Gastroesophageal sphincter (tissue), 3 donors: ENCODE measurements at regions not wholly inside any gene's neighbourhood (a gene's known extent, or its start where the extent isn't known, plus 50 kb on each side); places are given as distances from the start of the nearest gene placed in this dataset.

Source experiments
- POLR2A ChIP-seq, 2 donors: fragments of 450-650 bp; IDR thresholded peaks; one replicate each; pipeline ENCODE4 v1.6.1; 2017; ENCODE audit warnings: antibody characterized with exemption in 2 of 2, mild to moderate bottlenecking in 2 of 2, moderate library complexity in 1 of 2
- POLR2AphosphoS5 ChIP-seq: sonication (generic); formaldehyde crosslinking; IDR thresholded peaks from one replicate; pipeline ENCODE4 v1.6.1; 2017; ENCODE audit warnings: antibody characterized with exemption
- TF ChIP-seq, protein P1 (sequence below), 4 experiments: fragments of 200-600 bp in 2 of 4; fragments of 450-650 bp in 2 of 4; sonication (generic) in 1 of 4; IDR thresholded peaks; one replicate each; pipeline ENCODE4 v1.5.1; 2017 to 2019; ENCODE audit warnings: antibody characterized with exemption in 4 of 4, mild to moderate bottlenecking in 2 of 4, moderate library complexity in 2 of 4

GRCh38 chr2:234631646-234632514, 135.0 kb upstream of the ARL4C start:
- TF ChIP-seq POLR2AphosphoS5 (no peak), POLR2A (IDR thresholded peaks at IDR 0.05) (no peak)
- TF ChIP-seq, protein P1, sequence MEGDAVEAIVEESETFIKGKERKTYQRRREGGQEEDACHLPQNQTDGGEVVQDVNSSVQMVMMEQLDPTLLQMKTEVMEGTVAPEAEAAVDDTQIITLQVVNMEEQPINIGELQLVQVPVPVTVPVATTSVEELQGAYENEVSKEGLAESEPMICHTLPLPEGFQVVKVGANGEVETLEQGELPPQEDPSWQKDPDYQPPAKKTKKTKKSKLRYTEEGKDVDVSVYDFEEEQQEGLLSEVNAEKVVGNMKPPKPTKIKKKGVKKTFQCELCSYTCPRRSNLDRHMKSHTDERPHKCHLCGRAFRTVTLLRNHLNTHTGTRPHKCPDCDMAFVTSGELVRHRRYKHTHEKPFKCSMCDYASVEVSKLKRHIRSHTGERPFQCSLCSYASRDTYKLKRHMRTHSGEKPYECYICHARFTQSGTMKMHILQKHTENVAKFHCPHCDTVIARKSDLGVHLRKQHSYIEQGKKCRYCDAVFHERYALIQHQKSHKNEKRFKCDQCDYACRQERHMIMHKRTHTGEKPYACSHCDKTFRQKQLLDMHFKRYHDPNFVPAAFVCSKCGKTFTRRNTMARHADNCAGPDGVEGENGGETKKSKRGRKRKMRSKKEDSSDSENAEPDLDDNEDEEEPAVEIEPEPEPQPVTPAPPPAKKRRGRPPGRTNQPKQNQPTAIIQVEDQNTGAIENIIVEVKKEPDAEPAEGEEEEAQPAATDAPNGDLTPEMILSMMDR (IDR thresholded peaks at IDR 0.05), result no peak
